IPS-NIHi11 (cell line): ENCODE measurements at regions not wholly inside any gene's neighbourhood (a gene's known extent, or its start where the extent isn't known, plus 50 kb on each side); places are given as distances from the start of the nearest gene placed in this dataset.
A peak's percentile ranks its signal among the peaks of the same experiment; 100 is the strongest.

Source experiments
- DNase-seq: peaks from one replicate; pipeline ENCODE4 v3.0.0; 2012; ENCODE audit warnings: mixed read lengths, low spot score

DNA sequence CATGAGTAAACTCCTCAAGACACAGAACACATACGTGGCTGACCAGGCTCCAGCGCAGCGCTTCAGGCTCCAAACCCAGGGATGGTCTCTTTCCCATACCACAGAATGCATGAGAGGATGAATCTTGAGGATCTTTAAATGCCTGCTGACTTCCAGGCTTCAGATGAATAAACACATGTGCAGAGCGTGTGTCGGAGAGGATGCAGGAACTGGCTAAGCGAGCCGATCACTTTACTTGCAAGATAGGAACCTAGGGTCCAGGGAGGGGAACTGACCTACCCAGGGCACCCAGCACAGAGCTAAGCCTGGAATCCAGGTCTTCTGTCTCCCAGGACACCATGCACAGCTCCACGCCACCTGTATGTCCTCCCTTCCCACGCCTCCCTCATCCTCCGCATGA lies 209.8 kb downstream of the BCL11B start:
- no peak for DNase-seq

DNA sequence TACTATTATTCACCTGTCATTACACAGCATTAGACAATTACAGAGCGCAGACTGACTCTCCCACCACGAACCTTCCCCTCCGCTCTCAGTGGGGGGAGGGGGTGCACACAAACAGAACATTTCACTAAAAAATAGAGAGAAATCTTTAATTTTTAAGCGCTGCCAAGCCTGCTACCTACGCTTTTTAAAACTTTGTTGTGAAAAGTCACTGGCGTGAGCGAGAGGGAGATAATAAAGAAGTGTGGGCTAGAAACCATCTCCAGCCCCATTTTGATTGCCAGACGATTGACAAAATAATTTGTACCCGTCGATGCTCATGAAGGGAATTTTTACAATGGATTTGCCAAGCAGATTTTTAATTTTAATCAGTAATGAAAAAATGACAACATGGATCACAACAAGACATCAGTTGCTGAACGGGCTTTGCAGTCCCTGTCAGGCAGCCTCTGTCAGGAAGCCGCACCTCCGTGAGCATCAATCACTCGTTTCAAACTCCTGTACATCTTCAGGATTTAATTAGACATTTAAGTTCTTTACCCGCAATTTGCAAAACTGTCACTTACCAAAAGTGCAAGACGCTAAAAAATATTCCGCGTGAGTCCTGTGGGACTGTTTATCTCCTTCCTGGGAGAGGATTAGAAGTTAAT lies 209.1 kb downstream of the BCL11B start:
- no peak for DNase-seq

DNA sequence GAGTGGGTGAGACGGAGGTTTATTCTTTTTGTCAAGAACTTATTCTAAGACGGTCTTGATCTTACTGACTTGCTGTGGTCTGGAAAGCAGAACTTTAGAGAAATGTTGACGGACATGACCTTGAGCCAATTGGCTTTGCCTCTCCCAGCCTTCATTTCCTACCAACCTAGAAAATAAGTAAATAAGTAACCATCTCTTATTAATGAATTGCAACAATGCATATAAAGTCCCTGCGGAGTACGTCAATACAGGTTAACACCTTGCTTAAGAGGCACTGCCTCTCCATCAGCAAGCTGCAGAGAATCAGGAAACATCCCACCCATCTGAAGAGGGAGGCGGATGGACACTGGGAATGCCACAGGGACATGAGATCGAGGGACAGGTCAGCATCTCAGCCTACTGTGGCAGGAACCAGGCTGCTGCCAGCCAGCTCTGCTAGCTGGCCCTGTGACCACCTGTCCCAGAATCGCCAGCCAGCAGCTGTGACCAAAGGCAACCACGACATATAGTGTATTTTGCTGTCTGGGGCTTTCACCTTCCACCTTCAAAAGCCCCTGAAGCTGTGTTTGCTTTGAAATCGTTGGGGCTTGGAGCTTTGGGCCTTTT lies 208.3 kb downstream of the BCL11B start:
- DNase-seq: no peak

DNA sequence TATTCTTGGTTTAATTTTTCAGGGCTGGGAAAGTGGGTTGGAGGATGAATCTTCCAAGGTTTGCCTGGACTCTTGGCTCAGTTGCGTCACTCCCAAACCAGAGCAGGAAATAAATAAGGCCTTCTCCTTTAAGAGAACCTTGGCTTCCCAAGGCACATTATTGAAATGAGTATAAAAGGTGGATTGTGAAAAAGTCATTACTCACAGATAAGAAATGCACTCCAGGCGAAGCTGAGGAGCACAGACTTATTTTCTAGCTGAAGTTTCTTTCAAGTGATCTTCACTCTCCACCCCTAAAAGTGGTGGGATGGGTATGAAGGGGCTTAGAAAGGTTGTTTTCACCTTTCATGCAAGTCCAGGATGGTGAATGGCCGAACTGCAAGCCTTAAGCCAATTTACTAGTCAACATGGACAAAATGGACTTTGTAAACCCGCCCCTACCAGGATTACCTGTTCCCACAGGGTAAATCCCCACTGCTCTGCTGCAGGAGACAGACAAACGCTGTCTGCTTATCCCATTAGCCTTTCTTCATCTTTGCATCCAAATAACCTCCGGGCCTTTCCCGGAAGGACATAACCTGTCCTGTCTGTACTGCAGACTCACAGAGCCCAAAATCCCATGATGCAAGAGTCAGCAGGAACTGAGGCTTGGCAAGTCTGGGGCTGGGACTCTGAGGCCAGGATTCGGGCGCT lies 207.6 kb downstream of the BCL11B start:
- DNase-seq: no peak

DNA sequence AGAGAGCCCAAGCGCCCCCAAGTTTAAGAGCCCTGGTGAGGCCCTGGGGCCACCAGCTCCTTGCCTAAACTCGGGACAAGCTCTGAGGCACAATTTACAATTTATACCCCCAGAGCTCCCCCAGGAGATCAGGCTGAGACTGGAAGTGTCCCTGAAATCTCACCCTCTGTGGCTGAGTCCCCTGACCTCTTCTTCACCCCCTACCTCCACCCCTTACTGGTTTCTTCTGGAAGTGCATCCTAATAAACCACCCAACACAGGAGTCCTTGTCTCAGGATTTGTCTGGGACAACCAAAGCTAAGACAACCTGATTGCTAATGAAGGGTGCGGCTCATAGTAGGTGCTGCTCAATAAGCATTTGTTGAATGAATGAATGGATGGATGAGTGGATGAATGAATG lies 206.4 kb downstream of the BCL11B start:
- DNase-seq: peak; percentile 47

- no peak for DNase-seq
Observed at GRCh38 chr14:99066378-99066777, 205.6 kb downstream of the BCL11B start.

GRCh38 chr14:99067141-99067920 lies 204.7 kb downstream of the BCL11B start:
- DNase-seq: no peak

GRCh38 chr14:99067927-99068326 lies 204.1 kb downstream of the BCL11B start:
- DNase-seq: no peak

DNA sequence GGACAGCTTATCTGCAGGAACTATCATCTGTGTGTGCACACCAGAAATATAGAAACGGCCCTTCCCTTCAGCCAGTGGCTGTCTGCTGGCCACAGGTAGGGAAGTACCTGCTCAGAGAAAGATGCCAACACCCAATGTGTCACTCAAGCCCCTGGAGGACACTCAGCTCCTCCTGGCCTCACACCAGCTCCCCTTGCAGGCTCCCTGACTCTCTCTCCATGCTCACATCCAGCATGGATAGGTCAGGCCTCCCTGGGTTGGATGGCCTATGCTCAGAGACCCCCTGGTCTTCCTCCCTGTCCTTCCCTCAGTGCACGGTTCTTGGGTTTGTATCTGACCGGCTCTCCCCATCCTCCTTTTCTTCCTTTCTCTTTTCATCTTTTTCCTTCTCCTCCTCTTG lies 202.1 kb downstream of the BCL11B start:
- DNase-seq: no peak

DNA sequence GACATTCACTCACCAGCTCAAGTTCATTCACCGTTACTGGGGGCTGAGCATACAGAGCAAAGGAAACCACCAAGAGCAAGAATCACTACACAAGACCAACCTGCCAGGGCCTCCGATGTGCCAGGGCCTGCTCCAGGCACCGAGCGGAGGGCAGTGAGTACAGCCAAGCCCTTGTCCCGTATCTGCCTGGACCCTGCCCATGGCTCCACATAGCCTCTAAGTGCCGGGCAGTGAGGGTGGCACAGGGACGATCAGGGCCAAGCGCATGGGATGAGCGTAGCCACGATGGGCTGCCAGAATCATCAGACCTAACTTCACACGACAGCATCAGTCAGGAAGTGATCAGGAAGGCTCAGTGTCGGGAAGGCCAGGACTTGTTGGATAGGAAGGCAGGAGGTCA lies 199.6 kb downstream of the BCL11B start:
- DNase-seq: no peak

DNA sequence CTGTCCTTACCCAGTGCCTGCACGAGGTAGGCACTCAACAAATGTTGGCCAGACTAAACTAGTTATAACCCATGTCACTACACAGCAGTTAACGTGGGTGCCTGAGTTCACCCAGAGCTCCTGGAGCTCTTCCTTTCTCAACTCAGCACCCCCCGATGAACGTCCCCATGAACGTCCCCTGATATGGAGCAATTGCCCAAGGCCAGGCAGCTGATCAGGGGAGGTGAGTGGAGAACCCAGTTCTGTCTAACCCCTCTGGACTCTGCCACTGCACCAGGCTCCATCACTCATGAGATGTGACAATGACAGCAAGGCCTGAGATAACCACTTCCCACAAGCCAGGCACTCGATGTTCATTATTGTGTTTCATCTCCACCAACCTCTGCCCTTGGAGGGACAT lies 199.0 kb downstream of the BCL11B start:
- DNase-seq: no peak

GRCh38 chr14:99073431-99073830 lies 198.6 kb downstream of the BCL11B start:
- DNase-seq: no peak

- no peak for DNase-seq
Observed at GRCh38 chr14:99075061-99075460, 196.9 kb downstream of the BCL11B start.

DNA sequence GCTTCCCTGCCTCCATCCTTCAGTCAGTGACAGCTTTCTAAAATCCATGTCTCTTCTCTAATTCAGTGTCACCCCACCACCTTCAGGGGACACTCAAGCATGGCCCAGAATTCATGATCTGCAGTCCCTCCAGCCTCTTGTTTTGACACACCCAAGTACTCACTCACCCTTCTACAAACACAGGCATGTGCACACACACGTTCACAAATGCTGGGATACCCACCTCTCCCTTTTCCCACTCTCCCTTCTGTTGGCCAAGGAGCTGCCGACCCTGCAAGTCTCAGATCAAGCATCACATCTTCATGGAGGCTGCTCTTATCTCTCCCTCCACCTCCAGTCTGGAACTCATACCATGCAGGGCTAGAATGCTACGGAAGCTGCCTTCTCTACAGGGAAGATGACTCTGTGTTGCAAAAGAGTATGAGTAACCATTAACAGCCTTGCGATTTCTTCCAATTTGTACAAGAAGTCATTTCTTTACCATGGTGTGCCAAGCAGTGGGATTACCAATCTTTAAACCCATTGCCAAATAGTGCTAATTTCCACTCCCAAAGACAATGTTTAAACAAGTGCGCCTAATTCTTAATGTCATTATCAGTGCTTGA lies 196.1 kb downstream of the BCL11B start:
- DNase-seq: no peak

DNA sequence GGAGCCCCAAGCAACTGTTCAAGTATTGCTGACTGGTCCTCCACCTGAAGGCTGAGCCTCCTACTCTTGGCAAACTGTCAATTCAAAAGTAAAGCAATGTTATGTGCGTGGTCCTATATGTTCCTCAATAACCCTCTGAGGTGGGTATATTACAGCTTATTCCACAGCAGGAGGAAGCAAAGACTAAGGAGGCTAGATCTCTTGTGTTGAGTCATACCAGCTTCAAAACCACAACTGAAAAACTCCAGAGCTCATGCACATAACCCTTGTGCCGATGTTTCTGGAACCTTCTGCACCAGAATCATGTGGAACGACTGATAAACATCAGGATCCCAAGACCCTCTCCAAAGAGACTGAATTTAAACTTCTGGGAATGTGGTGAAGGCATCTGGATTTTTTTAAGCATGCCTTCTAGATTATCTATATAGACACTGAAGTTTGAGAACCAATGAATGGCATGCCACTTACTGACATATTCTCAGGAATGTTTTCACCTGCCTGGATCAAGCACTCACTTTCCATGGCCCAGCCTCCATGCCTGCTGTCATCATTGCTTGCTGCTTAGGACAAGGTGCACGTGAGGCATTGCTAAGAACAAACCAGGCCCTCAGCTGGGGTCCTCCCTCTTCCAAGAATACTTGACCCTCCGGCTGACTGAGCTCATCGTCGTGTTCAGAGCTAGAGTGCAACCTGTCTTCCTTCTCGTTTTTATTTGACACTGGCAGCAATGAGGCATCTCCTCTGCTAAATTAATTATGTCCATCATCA lies 194.7 kb downstream of the BCL11B start:
- DNase-seq: no peak

GRCh38 chr14:99077844-99078236 lies 194.2 kb downstream of the BCL11B start:
- DNase-seq: no peak

DNA sequence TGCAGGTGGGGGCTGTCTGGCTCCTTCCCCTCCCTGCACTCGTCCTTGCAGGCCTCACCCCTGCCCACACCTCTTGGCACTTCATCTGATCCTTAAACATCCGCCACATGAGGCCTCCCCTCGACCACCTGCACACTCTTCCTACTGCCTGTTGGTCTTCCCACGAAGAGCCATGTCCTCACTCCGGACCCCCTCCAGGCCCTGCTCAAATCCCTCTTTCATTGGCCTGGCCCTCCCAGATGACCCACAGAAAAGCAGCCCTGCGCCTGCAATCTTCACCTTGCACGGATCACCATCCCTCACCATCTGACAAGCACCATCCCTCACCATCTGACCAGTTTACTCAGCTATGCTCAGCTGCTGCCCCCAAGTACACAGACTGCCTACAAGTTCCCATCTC lies 193.6 kb downstream of the BCL11B start:
- no peak for DNase-seq

- no peak for DNase-seq
Observed at GRCh38 chr14:99079061-99079727, 192.8 kb downstream of the BCL11B start.

GRCh38 chr14:99080306-99080705 lies 191.7 kb downstream of the BCL11B start:
- DNase-seq: no peak

GRCh38 chr14:99081156-99081765 lies 190.7 kb downstream of the BCL11B start:
- no peak for DNase-seq

GRCh38 chr14:99081880-99082279 lies 190.1 kb downstream of the BCL11B start:
- no peak for DNase-seq
